ENCODE measurements at regions not wholly inside any gene's neighbourhood (a gene's known extent, or its start where the extent isn't known, plus 50 kb on each side); places are given as distances from the start of the nearest gene placed in this dataset.
A peak's percentile ranks its signal among the peaks of the same experiment; 100 is the strongest.

- ATAC-seq (ENCODE audit: insufficient read depth, low FRiP score) (no peak), DNase-seq (no peak)
- Histone ChIP-seq H3K27me3 (ENCODE audit: control insufficient read depth in 3 of 3, insufficient read depth in 3 of 3, low read length in 2 of 3) (no peaks in the 10 kb centered on the region), H3K36me3 (ENCODE audit: control insufficient read depth in 4 of 4, insufficient read depth in 4 of 4, low read length in 4 of 4) (no peaks in the 10 kb centered on the region), H3K4me3 (no peak overlapping the region), H3K9me3 (ENCODE audit: control insufficient read depth in 4 of 4, insufficient read depth in 3 of 4, low read length in 3 of 4) (no peaks in the 10 kb centered on the region), H3K4me1 (ENCODE audit: control insufficient read depth in 5 of 5, insufficient read depth in 5 of 5, low read length in 5 of 5) (no peaks in the 10 kb centered on the region), H3K27ac (ENCODE audit: low read depth in 1 of 2, low read length in 1 of 2) (no peak overlapping the region), H3K9ac (ENCODE audit: insufficient read depth in 1 of 2, low read length in 2 of 2) (no peak overlapping the region)
- 88 to 95% methylated on average over 1 of the region's 1 CpG for WGBS, 2 donors
- TF ChIP-seq CTCF (IDR thresholded peaks at IDR 0.05; ENCODE audit: control extremely low read depth, extremely low read depth) = no peak
Observed at GRCh38 chr4:114267976-114268375, 288.5 kb upstream of the ARSJ start.

GRCh38 chr4:114271031-114271430 is 291.6 kb upstream of the ARSJ start:
- Histone ChIP-seq H3K36me3 (ENCODE audit: control insufficient read depth in 4 of 4, insufficient read depth in 4 of 4, low read length in 4 of 4) (no peaks in the 10 kb centered on the region), H3K27ac (ENCODE audit: low read depth in 1 of 2, low read length in 1 of 2) (no peak overlapping the region), H3K9ac (ENCODE audit: insufficient read depth in 1 of 2, low read length in 2 of 2) (no peak overlapping the region), H3K4me1 (ENCODE audit: control insufficient read depth in 5 of 5, insufficient read depth in 5 of 5, low read length in 5 of 5) (no peaks in the 10 kb centered on the region), H3K9me3 (ENCODE audit: control insufficient read depth in 4 of 4, insufficient read depth in 3 of 4, low read length in 3 of 4) (no peaks in the 10 kb centered on the region), H3K27me3 (ENCODE audit: control insufficient read depth in 3 of 3, insufficient read depth in 3 of 3, low read length in 2 of 3) (no peaks in the 10 kb centered on the region), H3K4me3 (no peak overlapping the region)
- ATAC-seq (ENCODE audit: insufficient read depth, low FRiP score) (no peak), DNase-seq (no peak)
- TF ChIP-seq CTCF (IDR thresholded peaks at IDR 0.05; ENCODE audit: control extremely low read depth, extremely low read depth) = no peak

DNA sequence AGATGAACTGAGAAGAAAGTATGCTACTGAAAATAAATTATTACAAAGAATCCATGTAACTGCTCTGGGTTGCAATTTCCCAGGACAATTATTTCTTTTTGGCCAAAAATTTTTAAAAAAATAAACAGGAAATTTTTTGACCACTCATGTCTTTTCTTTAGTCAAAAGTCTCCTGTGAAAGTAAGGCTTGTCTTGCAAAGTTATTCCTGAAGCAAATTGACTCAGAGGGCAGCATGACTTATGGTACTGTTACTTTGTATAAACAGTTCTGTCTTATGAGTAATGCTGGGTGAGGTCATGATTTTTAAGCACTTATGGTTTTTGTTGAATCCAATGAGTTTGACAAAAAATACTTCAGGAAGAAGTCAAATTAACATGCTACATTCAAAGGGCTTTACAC is 292.8 kb upstream of the ARSJ start:
- TF ChIP-seq CTCF (IDR thresholded peaks at IDR 0.05; ENCODE audit: control extremely low read depth, extremely low read depth) = no peak
- ATAC-seq (ENCODE audit: insufficient read depth, low FRiP score) = peak; percentile 53
- Histone ChIP-seq H3K36me3 (ENCODE audit: control insufficient read depth in 4 of 4, insufficient read depth in 4 of 4, low read length in 4 of 4) (no peaks in the 10 kb centered on the region), H3K27ac (ENCODE audit: low read depth in 1 of 2, low read length in 1 of 2) (no peak overlapping the region), H3K4me1 (ENCODE audit: control insufficient read depth in 5 of 5, insufficient read depth in 5 of 5, low read length in 5 of 5) (no peaks in the 10 kb centered on the region), H3K27me3 (ENCODE audit: control insufficient read depth in 3 of 3, insufficient read depth in 3 of 3, low read length in 2 of 3) (no peaks in the 10 kb centered on the region), H3K4me3 (no peak overlapping the region), H3K9ac (ENCODE audit: insufficient read depth in 1 of 2, low read length in 2 of 2) (no peak overlapping the region), H3K9me3 (ENCODE audit: control insufficient read depth in 4 of 4, insufficient read depth in 3 of 4, low read length in 3 of 4) (no peaks in the 10 kb centered on the region)
- DNase-seq = no peak

- WGBS, 2 donors = 9 to 28% methylated on average over 1 of the region's 1 CpG
- Histone ChIP-seq H3K27me3 (ENCODE audit: control insufficient read depth in 3 of 3, insufficient read depth in 3 of 3, low read length in 2 of 3) (no peaks in the 10 kb centered on the region), H3K4me1 (ENCODE audit: control insufficient read depth in 5 of 5, insufficient read depth in 5 of 5, low read length in 5 of 5) (no peaks in the 10 kb centered on the region), H3K9me3 (ENCODE audit: control insufficient read depth in 4 of 4, insufficient read depth in 3 of 4, low read length in 3 of 4) (peaks cover 0 to 2% (median 0%) of the 10 kb centered on the region in 4 donors), H3K36me3 (ENCODE audit: control insufficient read depth in 4 of 4, insufficient read depth in 4 of 4, low read length in 4 of 4) (no peaks in the 10 kb centered on the region), H3K4me3 (no peak overlapping the region), H3K9ac (ENCODE audit: insufficient read depth in 1 of 2, low read length in 2 of 2) (no peak overlapping the region), H3K27ac (ENCODE audit: low read depth in 1 of 2, low read length in 1 of 2) (no peak overlapping the region)
- DNase-seq (no peak), ATAC-seq (ENCODE audit: insufficient read depth, low FRiP score) (no peak)
- no peak for TF ChIP-seq CTCF (IDR thresholded peaks at IDR 0.05; ENCODE audit: control extremely low read depth, extremely low read depth)
Observed at GRCh38 chr4:114273238-114273637, 293.8 kb upstream of the ARSJ start.

All from lung (tissue), 11 donors.